H1 (cell line): ENCODE measurements at regions not wholly inside any gene's neighbourhood (a gene's known extent, or its start where the extent isn't known, plus 50 kb on each side); places are given as distances from the start of the nearest gene placed in this dataset.

Source experiments
- BCL11A ChIP-seq, 2 experiments: IDR thresholded peaks; one replicate each; pipeline ENCODE4 v1.6.1; 2011; ENCODE audit warnings: low read depth in 2 of 2, low read length in 2 of 2, mild to moderate bottlenecking in 2 of 2
- KDM5A ChIP-seq: fragments of 200-600 bp; IDR thresholded peaks from 2 replicates; pipeline ENCODE4 v1.7.1; 2012; ENCODE audit warnings: mild to moderate bottlenecking, low read length, inconsistent platforms, mixed read lengths
- NRF1 ChIP-seq: IDR thresholded peaks from 2 replicates; pipeline ENCODE4 v1.6.1; 2011; ENCODE audit warnings: mild to moderate bottlenecking, low read depth, low read length, improper control_type of control experiment
- SIX5 ChIP-seq: IDR thresholded peaks from 2 replicates; pipeline ENCODE4 v1.6.1; 2011; ENCODE audit warnings: mild to moderate bottlenecking, low read depth, low read length
- TAF7 ChIP-seq: optimal IDR thresholded peaks from 2 replicates; pipeline ENCODE3; 2011; ENCODE audit warnings: low read depth, mild to moderate bottlenecking, inconsistent platforms, low read length, moderate library complexity, borderline replicate concordance

- TF ChIP-seq SIX5 (no peak), TAF7 (no peak), BCL11A (IDR thresholded peaks at IDR 0.05; ENCODE audit: low read depth in 2 of 2, low read length in 2 of 2) (no peak), KDM5A (no peak), NRF1 (no peak)
Observed at GRCh38 chr12:33650832-33651231, 211.2 kb upstream of the SYT10 start (continued).
